ENCODE measurements at regions not wholly inside any gene's neighbourhood (a gene's known extent, or its start where the extent isn't known, plus 50 kb on each side); places are given as distances from the start of the nearest gene placed in this dataset.
A peak's percentile ranks its signal among the peaks of the same experiment; 100 is the strongest.

- H3K27me3 ChIP-seq (ENCODE audit: control insufficient read depth, insufficient read depth, low read length), result no peaks in the 10 kb centered on the region
- intact Hi-C loops (cut with DNase I), result no loop called here
- no peak overlapping the region for H3K4me3 ChIP-seq (ENCODE audit: low read length in 3 of 3)
- FAIRE-seq, result no peak
- peak in 4 of 5 donors; percentile 57 to 64 (median 60) for DNase-seq
- no peaks in the 10 kb centered on the region for H3K4me1 ChIP-seq (ENCODE audit: control insufficient read depth in 2 of 3, insufficient read depth in 2 of 3, low read depth in 1 of 3, low read length in 3 of 3)
- no peak overlapping the region for H3K9ac ChIP-seq (ENCODE audit: low read length in 3 of 3)
- H3K9me3 ChIP-seq (ENCODE audit: control insufficient read depth in 2 of 3, insufficient read depth in 1 of 3, low read length in 3 of 3), result no peaks in the 10 kb centered on the region
- no peak for TF ChIP-seq CTCF (IDR thresholded peaks at IDR 0.05; ENCODE audit: borderline replicate concordance, extremely low read depth, insufficient read depth)
- H3K27ac ChIP-seq (ENCODE audit: low read depth in 2 of 2, low read length in 2 of 2), result no peak overlapping the region
- H3K36me3 ChIP-seq (ENCODE audit: control insufficient read depth in 2 of 3, insufficient read depth in 3 of 3, low read length in 3 of 3), result no peaks in the 10 kb centered on the region
Measured at GRCh38 chr13:111912991-111913760, 153.8 kb upstream of the SOX1 start.

GRCh38 chr13:111913761-111914140, 153.2 kb upstream of the SOX1 start:
- Histone ChIP-seq H3K9ac (ENCODE audit: low read length in 3 of 3) (no peak overlapping the region), H3K27me3 (ENCODE audit: control insufficient read depth, insufficient read depth, low read length) (no peaks in the 10 kb centered on the region), H3K36me3 (ENCODE audit: control insufficient read depth in 2 of 3, insufficient read depth in 3 of 3, low read length in 3 of 3) (no peaks in the 10 kb centered on the region), H3K27ac (ENCODE audit: low read depth in 2 of 2, low read length in 2 of 2) (no peak overlapping the region), H3K4me1 (ENCODE audit: control insufficient read depth in 2 of 3, insufficient read depth in 2 of 3, low read depth in 1 of 3, low read length in 3 of 3) (no peaks in the 10 kb centered on the region), H3K4me3 (ENCODE audit: low read length in 3 of 3) (no peak overlapping the region), H3K9me3 (ENCODE audit: control insufficient read depth in 2 of 3, insufficient read depth in 1 of 3, low read length in 3 of 3) (no peaks in the 10 kb centered on the region)
- TF ChIP-seq CTCF (IDR thresholded peaks at IDR 0.05; ENCODE audit: borderline replicate concordance, extremely low read depth, insufficient read depth), result no peak
- FAIRE-seq (no peak), DNase-seq (peak in 1 of 5 donors; percentile 13)
- intact Hi-C loops (cut with DNase I), result no loop called here

- FAIRE-seq, result no peak
- intact Hi-C loops (cut with DNase I), result no loop called here
- DNase-seq, result peak in 1 of 5 donors; percentile 19
- no peaks in the 10 kb centered on the region for H3K27me3 ChIP-seq (ENCODE audit: control insufficient read depth, insufficient read depth, low read length)
- no peak for TF ChIP-seq CTCF (IDR thresholded peaks at IDR 0.05; ENCODE audit: borderline replicate concordance, extremely low read depth, insufficient read depth)
- no peaks in the 10 kb centered on the region for H3K9me3 ChIP-seq (ENCODE audit: control insufficient read depth in 2 of 3, insufficient read depth in 1 of 3, low read length in 3 of 3)
- H3K9ac ChIP-seq (ENCODE audit: low read length in 3 of 3), result no peak overlapping the region
- H3K36me3 ChIP-seq (ENCODE audit: control insufficient read depth in 2 of 3, insufficient read depth in 3 of 3, low read length in 3 of 3), result no peaks in the 10 kb centered on the region
- no peak overlapping the region for H3K27ac ChIP-seq (ENCODE audit: low read depth in 2 of 2, low read length in 2 of 2)
- H3K4me3 ChIP-seq (ENCODE audit: low read length in 3 of 3), result no peak overlapping the region
- no peaks in the 10 kb centered on the region for H3K4me1 ChIP-seq (ENCODE audit: control insufficient read depth in 2 of 3, insufficient read depth in 2 of 3, low read depth in 1 of 3, low read length in 3 of 3)
Measured at GRCh38 chr13:111914241-111915103, 152.5 kb upstream of the SOX1 start.

Data from kidney (tissue), 13 donors.